CD1c-positive myeloid dendritic cell (primary cell): ENCODE measurements at regions not wholly inside any gene's neighbourhood (a gene's known extent, or its start where the extent isn't known, plus 50 kb on each side); places are given as distances from the start of the nearest gene placed in this dataset.

Experiments used
- DNase-seq: peaks from one replicate; pipeline ENCODE4 v3.0.0-alpha.2; 2016; ENCODE audit errors: extremely low spot score

DNA sequence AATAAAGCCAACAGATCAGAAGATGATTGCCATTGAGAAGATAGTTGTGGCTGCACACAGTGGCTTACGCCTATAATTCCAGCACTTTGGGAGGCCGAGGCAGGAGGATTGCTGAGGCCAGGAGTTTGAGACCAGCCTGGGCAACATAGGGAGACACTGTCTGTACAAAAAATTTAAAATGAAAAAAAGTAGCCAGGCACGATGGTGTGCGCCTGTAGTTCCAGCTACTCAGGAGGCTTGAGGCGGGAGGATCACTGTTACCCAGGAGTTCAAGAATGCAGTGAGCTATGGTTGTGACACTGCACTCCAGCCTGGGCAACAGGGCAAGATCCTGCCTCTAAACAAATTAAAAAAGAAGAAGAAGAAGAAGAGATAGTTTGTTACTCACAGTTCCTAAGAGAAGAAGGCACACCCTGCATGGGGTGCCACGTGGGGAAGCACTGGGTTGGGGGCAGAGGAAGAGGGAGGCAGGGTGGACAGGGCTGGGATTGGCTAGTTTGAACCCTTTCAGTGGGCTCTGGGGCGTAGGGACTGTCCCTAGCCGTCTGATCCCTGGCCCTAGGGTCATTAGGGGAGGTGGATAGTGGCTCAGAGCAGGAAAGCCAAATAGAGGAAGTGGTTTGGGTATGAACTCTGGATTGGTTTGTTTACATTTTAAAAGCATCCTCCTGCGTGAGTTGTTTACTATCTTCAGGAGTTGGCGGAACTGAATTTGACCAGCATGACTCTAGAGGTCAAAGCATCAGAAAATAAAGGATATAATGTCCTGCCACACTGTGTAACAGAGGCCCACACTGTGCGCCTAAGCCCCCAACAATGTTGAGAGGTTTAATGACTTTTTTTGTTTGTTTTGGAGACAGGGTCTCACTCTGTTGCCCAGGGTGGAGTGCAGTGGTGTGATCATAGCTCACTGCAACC lies 60.5 kb upstream of the MEDAG start:
- peak; percentile 71 for DNase-seq

DNA sequence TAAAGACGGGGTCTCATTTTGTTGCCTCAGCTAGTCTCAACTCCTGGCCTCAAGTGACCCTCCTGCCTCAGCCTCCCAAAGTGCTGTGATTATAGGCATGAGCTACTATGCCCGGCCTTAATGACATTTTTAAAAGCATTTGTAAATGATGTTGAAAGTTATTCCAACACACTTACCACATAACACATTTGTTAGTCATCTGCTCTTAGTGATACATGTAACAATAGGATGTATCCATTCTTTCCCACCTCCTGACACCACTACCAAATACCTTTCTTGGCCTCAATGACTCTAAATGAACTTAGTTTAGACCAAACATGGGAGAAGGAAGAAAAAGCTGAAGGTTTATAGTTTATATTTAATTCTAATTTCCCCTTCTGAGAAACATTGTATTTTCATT lies 59.8 kb upstream of the MEDAG start:
- DNase-seq, result no peak

DNA sequence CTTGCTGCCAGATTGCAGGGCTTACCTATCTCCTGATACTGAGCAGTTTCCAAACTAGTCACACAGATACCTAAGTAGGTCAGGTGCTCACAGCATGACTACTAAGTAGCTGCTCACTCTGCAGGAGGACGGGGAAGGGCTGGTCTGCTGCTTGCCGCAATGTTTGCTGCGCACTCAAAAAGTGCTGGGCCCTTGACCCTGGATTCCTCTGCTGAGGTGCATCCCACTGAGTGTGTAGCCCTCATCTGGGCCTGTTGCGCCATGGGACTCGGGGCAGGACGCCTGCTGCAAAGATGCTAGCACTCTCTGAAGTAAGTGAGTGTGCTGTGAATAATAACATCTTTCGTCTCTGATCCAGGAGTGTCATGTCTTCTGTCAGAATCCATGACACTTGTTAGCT lies 59.2 kb upstream of the MEDAG start:
- DNase-seq, result no peak

DNA sequence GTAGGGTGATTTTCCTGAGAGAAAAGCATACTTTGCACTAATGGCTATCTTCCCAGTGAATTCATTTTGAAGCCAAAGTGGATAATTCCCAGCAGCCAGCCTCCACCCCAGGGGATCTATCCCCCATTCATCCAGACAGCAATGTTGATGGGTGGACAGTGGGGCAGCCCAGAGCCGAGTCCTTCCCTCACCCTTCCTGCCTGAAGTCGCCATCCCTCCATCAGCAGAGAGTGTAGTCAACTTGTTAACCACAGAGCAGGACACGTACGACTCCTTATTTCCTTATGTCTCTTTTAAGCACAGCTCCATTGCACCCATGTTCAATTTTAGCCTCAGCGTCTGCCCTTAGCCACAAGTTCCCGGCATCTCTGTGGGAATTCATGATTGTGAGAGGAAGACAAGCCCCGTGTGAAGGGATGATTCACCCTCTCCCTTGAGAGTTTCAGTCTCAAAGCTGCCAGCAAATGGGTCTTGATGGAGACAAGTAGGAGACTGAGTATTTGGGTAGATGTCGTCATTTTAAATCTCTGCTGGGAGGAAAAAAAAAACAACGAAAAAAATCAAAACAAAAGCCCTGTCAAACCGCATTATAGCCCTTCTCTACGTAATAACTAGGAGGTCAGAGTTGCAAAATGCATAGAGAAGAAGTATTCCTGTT lies 58.3 kb upstream of the MEDAG start:
- DNase-seq, result no peak

DNA sequence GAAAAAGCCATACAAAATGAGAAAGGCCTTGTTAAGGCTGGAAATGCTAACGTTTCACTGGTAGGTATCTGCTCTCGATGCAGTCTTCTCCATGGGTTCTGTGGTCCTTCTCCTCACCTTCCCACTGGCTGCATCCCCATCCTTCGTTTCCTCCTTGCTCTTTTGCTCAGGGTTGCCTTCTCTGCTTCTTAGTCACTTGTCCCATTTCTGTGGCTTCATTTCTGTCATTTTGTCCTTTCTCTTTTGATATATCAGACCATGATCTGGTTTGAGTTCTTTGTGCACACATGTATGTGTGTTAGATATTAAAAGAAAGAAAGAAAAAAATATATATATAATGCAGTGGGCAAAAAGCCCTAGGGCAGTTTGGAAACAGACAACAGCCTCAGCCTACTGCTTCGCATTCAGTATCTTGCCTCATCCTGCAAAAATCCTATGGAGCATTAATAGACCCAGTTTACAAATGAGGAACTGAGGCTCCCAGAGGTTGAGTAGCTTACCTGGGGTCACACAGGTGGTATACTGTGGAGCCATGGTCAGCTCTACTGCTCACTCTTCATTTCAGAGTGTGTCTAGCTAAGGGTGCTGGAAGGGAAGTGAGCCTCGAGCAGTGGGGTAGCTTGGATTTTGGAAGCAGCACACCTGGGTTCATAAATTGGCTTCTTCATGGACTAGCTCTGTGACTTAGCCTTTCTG lies 57.6 kb upstream of the MEDAG start:
- no peak for DNase-seq

DNA sequence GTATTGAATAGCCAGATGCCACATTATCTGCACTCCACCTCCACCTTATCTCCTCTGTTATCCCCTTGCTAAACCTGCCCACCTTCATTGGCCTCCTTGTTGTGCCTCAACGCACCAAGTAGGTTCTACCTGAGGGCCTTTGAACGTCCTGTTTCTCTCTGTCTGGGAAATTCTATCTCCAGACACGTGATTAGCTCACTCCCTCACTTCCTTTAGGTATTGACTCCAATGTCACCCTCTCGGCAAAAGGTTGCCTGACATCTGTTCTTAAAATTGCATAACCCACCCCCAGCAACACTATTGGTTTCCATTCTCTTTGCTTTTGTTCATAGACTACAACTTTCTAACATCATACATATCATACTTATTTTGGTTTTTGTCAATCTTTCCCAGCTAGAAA lies 56.5 kb upstream of the MEDAG start:
- DNase-seq, result no peak

DNA sequence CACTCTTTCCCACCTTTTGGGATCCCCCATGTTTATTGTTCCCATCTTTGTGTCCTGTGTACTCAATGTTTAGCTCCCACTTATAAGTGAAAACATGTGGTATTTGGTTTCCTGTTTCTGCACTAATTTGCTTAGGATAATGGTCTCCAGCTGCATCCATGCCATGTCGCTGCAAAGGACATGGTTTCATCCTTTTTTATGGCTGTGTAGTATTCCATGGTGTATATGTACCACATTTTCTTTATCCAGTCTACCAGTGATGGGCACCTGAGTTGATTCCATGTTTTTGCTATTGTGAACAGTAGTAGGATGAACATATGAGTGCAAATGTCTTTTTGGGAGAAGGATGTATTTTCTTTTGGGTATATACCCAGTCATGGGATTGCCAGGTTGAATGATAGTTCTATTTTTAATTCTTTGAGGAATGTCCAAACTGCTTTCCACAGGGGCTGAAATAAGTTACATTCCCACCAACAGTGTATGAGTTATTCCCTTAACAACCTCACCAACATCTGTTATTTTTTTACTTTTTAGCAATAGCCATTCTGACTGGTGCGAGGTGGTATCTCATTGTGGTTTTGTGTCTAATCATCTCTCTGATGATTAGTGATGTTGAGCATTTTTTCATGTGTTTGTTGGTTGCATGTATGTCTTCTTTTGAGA lies 55.7 kb upstream of the MEDAG start:
- DNase-seq, result no peak

DNA sequence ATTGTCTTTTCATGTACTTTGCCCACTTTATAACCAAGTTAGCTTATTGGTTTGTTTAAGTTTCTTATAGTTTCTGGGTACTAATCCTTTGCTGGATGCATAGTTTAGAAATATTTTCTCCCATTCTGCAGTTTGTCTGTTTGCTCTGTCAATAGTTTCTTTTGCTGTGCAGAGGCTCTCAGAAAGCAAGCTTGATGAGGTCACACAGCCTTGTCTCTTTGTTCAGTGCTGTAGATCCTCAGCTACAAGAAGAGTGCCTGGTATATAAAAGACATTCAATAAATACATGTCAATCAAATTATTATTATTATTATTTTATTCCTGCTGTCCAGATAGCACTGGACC lies 55.2 kb upstream of the MEDAG start:
- DNase-seq, result no peak

DNA sequence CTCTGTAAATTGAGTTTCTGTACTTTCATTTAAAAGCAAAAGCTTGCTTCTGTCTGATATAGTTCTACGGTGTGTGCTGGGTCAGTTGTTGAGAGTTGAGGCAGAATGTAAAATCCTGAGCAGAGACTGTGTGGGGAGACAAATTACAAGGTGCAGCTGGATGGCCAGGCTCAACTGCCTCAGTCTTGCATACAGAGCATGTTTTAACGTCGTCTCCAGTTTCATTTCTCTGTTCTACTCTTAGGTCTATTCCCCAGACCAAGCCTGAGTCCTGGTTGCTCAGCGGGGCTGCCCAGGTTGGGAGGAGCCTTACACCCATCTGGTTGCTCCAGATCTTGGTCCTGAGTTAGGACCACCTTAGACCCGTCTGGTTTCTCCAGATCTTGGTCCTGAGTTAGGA lies 54.4 kb upstream of the MEDAG start:
- no peak for DNase-seq

DNA sequence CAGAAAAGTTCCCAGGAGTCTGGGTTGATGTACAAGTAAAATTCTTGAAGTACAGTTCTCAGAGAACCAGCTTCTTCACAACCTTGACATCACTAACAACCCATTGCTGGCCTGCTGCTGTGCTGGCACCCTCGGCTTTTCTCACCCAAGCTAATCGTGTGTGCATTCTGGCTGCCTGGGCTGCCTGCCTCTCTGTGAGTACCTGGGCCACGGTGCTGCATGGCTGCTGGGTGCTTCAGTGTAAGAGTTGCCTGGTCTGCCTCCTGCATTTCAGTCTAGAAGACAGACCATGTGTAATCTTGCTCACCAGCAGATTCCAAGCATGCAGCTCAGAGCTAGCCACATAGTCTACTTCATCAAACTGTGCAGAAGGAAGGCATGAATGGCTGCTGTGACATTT lies 50.5 kb upstream of the MEDAG start:
- DNase-seq, result no peak

DNA sequence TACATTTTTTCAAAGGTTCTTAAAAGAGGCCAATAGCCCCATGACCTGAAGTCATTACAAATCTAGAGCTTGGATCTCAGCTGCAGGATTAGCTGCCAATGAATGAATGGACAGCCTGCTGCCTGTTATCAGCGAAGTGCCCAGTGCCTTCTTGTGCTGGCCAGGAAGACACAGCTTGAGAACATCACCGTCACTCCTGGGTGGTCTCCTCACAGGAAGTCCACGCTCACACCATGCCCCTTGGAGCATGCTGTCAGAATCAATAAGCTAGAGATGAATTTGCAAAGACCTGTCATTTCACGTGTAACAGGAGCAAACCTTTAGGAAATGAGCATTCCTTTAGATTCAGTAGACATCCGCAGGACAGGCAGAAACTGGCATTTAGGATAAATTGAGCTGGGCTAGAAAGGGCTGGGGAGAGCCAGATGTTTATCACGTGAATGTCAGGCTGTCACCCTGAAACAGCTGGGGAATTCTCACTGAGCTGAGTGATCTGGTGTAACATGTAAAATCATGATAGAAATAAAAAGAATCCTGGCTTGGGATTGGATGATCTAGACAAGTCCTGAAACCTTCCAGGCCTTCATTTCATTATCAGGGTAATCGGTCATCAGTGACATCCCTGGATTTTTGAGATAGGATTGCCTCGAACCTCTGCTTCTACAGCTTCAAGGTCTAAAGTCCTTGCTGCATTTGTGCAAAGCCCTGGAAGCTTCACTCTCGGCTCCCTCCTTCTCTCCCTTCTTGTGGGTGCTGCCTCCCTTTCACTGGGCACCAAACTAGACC lies 49.9 kb upstream of the MEDAG start:
- DNase-seq, result no peak
